K562 (cell line): ENCODE measurements at regions not wholly inside any gene's neighbourhood (a gene's known extent, or its start where the extent isn't known, plus 50 kb on each side); places are given as distances from the start of the nearest gene placed in this dataset.

Source experiments
- ADNP ChIP-seq: fragments of 200-800 bp; sonication (Bioruptor generic); IDR thresholded peaks from 2 replicates; pipeline ENCODE4 v1.6.1; 2016; ENCODE audit warnings: missing genetic modification characterization, missing compliant biosample characterization
- FOXP4 ChIP-seq: sonication (generic); formaldehyde crosslinking; IDR thresholded peaks from 2 replicates; pipeline ENCODE4 v1.8.0; 2022; ENCODE audit warnings: mild to moderate bottlenecking, missing genetic modification reagents, borderline replicate concordance
- OTX1 ChIP-seq: fragments of 450-650 bp; formaldehyde crosslinking; IDR thresholded peaks from 2 replicates; pipeline ENCODE4 v1.4.0; 2022; ENCODE audit warnings: mild to moderate bottlenecking
- PHTF2 ChIP-seq: fragments of 250-450 bp; sonication (Bioruptor Pico); IDR thresholded peaks from 2 replicates; pipeline ENCODE4 v1.5.0; 2021; ENCODE audit warnings: mild to moderate bottlenecking
- ZBTB40 ChIP-seq, 2 experiments: fragments of 450-650 bp in 1 of 2; sonication (generic) in 1 of 2; formaldehyde crosslinking in 1 of 2; IDR thresholded peaks; 2 replicates each; pipeline versions ENCODE4 v1.7.1 to v1.9.0; 2016 to 2022; ENCODE audit warnings: inconsistent platforms in 1 of 2, mild to moderate bottlenecking in 1 of 2, missing genetic modification reagents in 1 of 2
- ZNF146 ChIP-seq: IDR thresholded peaks from one replicate; pipeline ENCODE4 v1.6.1; 2018; ENCODE audit warnings: missing compliant biosample characterization; ENCODE audit not compliant: unreplicated experiment
- ZNF175 ChIP-seq: fragments of 200-800 bp; sonication (Bioruptor generic); IDR thresholded peaks from 2 replicates; pipeline ENCODE4 v1.6.1; 2016; ENCODE audit warnings: low read depth, mild to moderate bottlenecking, missing genetic modification characterization, missing compliant biosample characterization
- ZNF274 ChIP-seq: IDR thresholded peaks from 2 replicates; pipeline ENCODE4 v1.6.1; 2011; ENCODE audit warnings: low read depth, mild to moderate bottlenecking, low read length, moderate library complexity, borderline replicate concordance
- ZSCAN32 ChIP-seq: fragments of 450-650 bp; formaldehyde crosslinking; IDR thresholded peaks from 2 replicates; pipeline ENCODE4 v1.4.0; 2020; ENCODE audit warnings: mild to moderate bottlenecking, moderate library complexity
- TF ChIP-seq, protein P1 (sequence below): fragments of 450-650 bp; formaldehyde crosslinking; IDR thresholded peaks from 2 replicates; pipeline ENCODE4 v1.4.0; 2022; ENCODE audit warnings: missing genetic modification characterization
- TF ChIP-seq, protein P2 (sequence below): fragments of 450-650 bp; formaldehyde crosslinking; IDR thresholded peaks from 2 replicates; pipeline ENCODE4 v1.4.0; 2020; ENCODE audit warnings: mild to moderate bottlenecking, moderate library complexity

- TF ChIP-seq, protein P1, sequence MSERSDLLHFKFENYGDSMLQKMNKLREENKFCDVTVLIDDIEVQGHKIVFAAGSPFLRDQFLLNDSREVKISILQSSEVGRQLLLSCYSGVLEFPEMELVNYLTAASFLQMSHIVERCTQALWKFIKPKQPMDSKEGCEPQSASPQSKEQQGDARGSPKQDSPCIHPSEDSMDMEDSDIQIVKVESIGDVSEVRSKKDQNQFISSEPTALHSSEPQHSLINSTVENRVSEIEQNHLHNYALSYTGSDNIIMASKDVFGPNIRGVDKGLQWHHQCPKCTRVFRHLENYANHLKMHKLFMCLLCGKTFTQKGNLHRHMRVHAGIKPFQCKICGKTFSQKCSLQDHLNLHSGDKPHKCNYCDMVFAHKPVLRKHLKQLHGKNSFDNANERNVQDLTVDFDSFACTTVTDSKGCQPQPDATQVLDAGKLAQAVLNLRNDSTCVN (CRISPR knock-in tag) = no peak
- no peak for TF ChIP-seq PHTF2 (CRISPR knock-in tag)
- no peak for TF ChIP-seq ZNF175 (CRISPR knock-in tag)
- no peak for TF ChIP-seq ZNF146 (CRISPR knock-in tag)
- TF ChIP-seq OTX1 (CRISPR knock-in tag) = no peak
- no peak for TF ChIP-seq ZBTB40 (IDR thresholded peaks at IDR 0.05)
- no peak for TF ChIP-seq ZBTB40 (CRISPR knock-in tag; IDR thresholded peaks at IDR 0.05)
- no peak for TF ChIP-seq ZNF274
- no peak for TF ChIP-seq FOXP4 (CRISPR knock-in tag)
- no peak for TF ChIP-seq ZSCAN32
- TF ChIP-seq, protein P2, sequence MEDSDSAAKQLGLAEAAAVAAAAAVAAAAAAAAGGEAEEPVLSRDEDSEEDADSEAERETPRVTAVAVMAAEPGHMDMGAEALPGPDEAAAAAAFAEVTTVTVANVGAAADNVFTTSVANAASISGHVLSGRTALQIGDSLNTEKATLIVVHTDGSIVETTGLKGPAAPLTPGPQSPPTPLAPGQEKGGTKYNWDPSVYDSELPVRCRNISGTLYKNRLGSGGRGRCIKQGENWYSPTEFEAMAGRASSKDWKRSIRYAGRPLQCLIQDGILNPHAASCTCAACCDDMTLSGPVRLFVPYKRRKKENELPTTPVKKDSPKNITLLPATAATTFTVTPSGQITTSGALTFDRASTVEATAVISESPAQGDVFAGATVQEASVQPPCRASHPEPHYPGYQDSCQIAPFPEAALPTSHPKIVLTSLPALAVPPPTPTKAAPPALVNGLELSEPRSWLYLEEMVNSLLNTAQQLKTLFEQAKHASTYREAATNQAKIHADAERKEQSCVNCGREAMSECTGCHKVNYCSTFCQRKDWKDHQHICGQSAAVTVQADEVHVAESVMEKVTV (CRISPR knock-in tag) = no peak
- no peak for TF ChIP-seq ADNP
These were observed 170.1 kb downstream of the ICE1 start (continued) for GRCh38 chr5:5592541-5592940.
